Smooth muscle cell (in vitro differentiated cells): ENCODE measurements at regions not wholly inside any gene's neighbourhood (a gene's known extent, or its start where the extent isn't known, plus 50 kb on each side); places are given as distances from the start of the nearest gene placed in this dataset.
A peak's percentile ranks its signal among the peaks of the same experiment; 100 is the strongest.

Experiments
- DNase-seq: peaks from one replicate; lab custom pipeline; 2025; ENCODE audit not compliant: unreplicated experiment; lab: John Stamatoyannopoulos, UW
- H2AFZ ChIP-seq: fragments of 200-600 bp; sonication (generic); 2 replicates; pipeline ENCODE4 v1.6.0; 2016; ENCODE audit warnings: antibody characterized with exemption, low read depth, mild to moderate bottlenecking
- H3F3A ChIP-seq: fragments of 200-600 bp; sonication (generic); 2 replicates; pipeline ENCODE4 v1.6.0; 2017; ENCODE audit warnings: antibody characterized with exemption, low read depth
- H3K27ac ChIP-seq: fragments of 200-600 bp; sonication (generic); 2 replicates; pipeline ENCODE4 v1.5.1; 2016; ENCODE audit warnings: low read depth, mild to moderate bottlenecking
- H3K27me3 ChIP-seq: fragments of 200-600 bp; sonication (generic); 2 replicates; pipeline ENCODE4 v1.6.1; 2016; ENCODE audit warnings: low read depth, mild to moderate bottlenecking
- H3K36me3 ChIP-seq: fragments of 200-600 bp; sonication (generic); 2 replicates; pipeline ENCODE4 v1.5.1; 2016; ENCODE audit warnings: low read depth
- H3K4me1 ChIP-seq: fragments of 200-600 bp; sonication (generic); 2 replicates; pipeline ENCODE4 v1.5.1; 2016; ENCODE audit warnings: low read depth
- H3K4me2 ChIP-seq: fragments of 200-600 bp; sonication (generic); 2 replicates; pipeline ENCODE4 v1.6.0; 2016; ENCODE audit warnings: mild to moderate bottlenecking
- H3K4me3 ChIP-seq: fragments of 200-600 bp; sonication (generic); 2 replicates; pipeline ENCODE4 v1.5.1; 2016; ENCODE audit warnings: mild to moderate bottlenecking
- H3K79me2 ChIP-seq: fragments of 200-600 bp; sonication (generic); 2 replicates; pipeline ENCODE4 v1.6.0; 2016; ENCODE audit warnings: low read depth, mild to moderate bottlenecking
- H3K9ac ChIP-seq: fragments of 200-600 bp; sonication (generic); 2 replicates; pipeline ENCODE4 v1.6.0; 2016; ENCODE audit warnings: low read depth
- H3K9me3 ChIP-seq: fragments of 200-600 bp; sonication (generic); replicated peaks from 2 replicates; pipeline ENCODE4 v1.5.1; 2016; ENCODE audit warnings: low read depth
- H4K20me1 ChIP-seq: fragments of 200-600 bp; sonication (generic); 2 replicates; pipeline ENCODE4 v1.6.0; 2016; ENCODE audit warnings: low read depth
- CTCF ChIP-seq: fragments of 200-600 bp; sonication (generic); IDR thresholded peaks from 2 replicates; pipeline ENCODE4 v1.5.1; 2017; ENCODE audit warnings: borderline replicate concordance, mild to moderate bottlenecking, antibody characterized with exemption; ENCODE audit not compliant: insufficient read depth, poor library complexity, severe bottlenecking
- WGBS: methylation state at CpG from one replicate; pipeline ENCODE4 v1.1.7; 2016; ENCODE audit warnings: low lambda C conversion rate; 5-methylcytosine and 5-hydroxymethylcytosine counted together

GRCh38 chr10:29881811-29882210 is 177.6 kb downstream of the JCAD start:
- H4K20me1 ChIP-seq: no peaks in the 10 kb centered on the region
- no peaks in the 10 kb centered on the region for H3F3A ChIP-seq
- no peak for DNase-seq
- no peaks in the 10 kb centered on the region for H3K27me3 ChIP-seq
- peak overlapping the region; percentile 28 for H2AFZ ChIP-seq
- 88% methylated on average over 5 of the region's 5 CpGs for WGBS
- no peaks in the 10 kb centered on the region for H3K4me1 ChIP-seq
- H3K27ac ChIP-seq: peak overlapping the region; percentile 44
- H3K9me3 ChIP-seq: no peaks in the 10 kb centered on the region
- no peak for TF ChIP-seq CTCF
- peak overlapping the region; percentile 25 for H3K4me2 ChIP-seq
- H3K9ac ChIP-seq: no peak overlapping the region
- H3K36me3 ChIP-seq: no peaks in the 10 kb centered on the region
- no peaks in the 10 kb centered on the region for H3K79me2 ChIP-seq
- no peak overlapping the region for H3K4me3 ChIP-seq

GRCh38 chr10:29881336-29881771 is 178.0 kb downstream of the JCAD start:
- Histone ChIP-seq H3K79me2 (no peaks in the 10 kb centered on the region), H4K20me1 (no peaks in the 10 kb centered on the region), H3K36me3 (no peaks in the 10 kb centered on the region), H3K4me2 (peak overlapping the region; percentile 25), H3F3A (peaks cover 2% of the 10 kb centered on the region), H3K9ac (no peak overlapping the region), H2AFZ (peak overlapping the region; percentile 28), H3K9me3 (no peaks in the 10 kb centered on the region), H3K27me3 (no peaks in the 10 kb centered on the region), H3K4me1 (no peaks in the 10 kb centered on the region), H3K27ac (peak overlapping the region; percentile 44), H3K4me3 (no peak overlapping the region)
- WGBS: 25% methylated on average over 9 of the region's 9 CpGs
- no peak for DNase-seq
- no peak for TF ChIP-seq CTCF

- H3K27ac ChIP-seq: no peak overlapping the region
- peak overlapping the region; percentile 28 for H2AFZ ChIP-seq
- H3F3A ChIP-seq: peaks cover 6% of the 10 kb centered on the region
- no peaks in the 10 kb centered on the region for H3K4me1 ChIP-seq
- no peaks in the 10 kb centered on the region for H3K79me2 ChIP-seq
- H4K20me1 ChIP-seq: no peaks in the 10 kb centered on the region
- H3K27me3 ChIP-seq: no peaks in the 10 kb centered on the region
- peak overlapping the region; percentile 25 for H3K4me2 ChIP-seq
- no peak overlapping the region for H3K9ac ChIP-seq
- 77% methylated on average over 5 of the region's 5 CpGs for WGBS
- no peak for DNase-seq
- no peaks in the 10 kb centered on the region for H3K9me3 ChIP-seq
- H3K4me3 ChIP-seq: no peak overlapping the region
- no peaks in the 10 kb centered on the region for H3K36me3 ChIP-seq
- TF ChIP-seq CTCF: no peak
These were observed 178.5 kb downstream of the JCAD start for GRCh38 chr10:29880856-29881255.

GRCh38 chr10:29879862-29880261 is 179.5 kb downstream of the JCAD start:
- Histone ChIP-seq H3K9me3 (no peaks in the 10 kb centered on the region), H3K36me3 (no peaks in the 10 kb centered on the region), H3K27ac (no peak overlapping the region), H3K27me3 (no peaks in the 10 kb centered on the region), H3K4me1 (no peaks in the 10 kb centered on the region), H3F3A (peaks cover 6% of the 10 kb centered on the region), H2AFZ (no peak overlapping the region), H3K4me2 (no peak overlapping the region), H3K79me2 (no peaks in the 10 kb centered on the region), H3K4me3 (no peak overlapping the region), H4K20me1 (no peaks in the 10 kb centered on the region), H3K9ac (no peak overlapping the region)
- no peak for TF ChIP-seq CTCF
- no peak for DNase-seq
- 71% methylated on average over 4 of the region's 4 CpGs for WGBS
